Adrenal gland (tissue), 5 donors: ENCODE measurements at regions not wholly inside any gene's neighbourhood (a gene's known extent, or its start where the extent isn't known, plus 50 kb on each side); places are given as distances from the start of the nearest gene placed in this dataset.

ENCODE experiments used
- POLR2A ChIP-seq, 2 donors: fragments of 450-650 bp; IDR thresholded peaks; one replicate each; pipeline ENCODE4 v1.6.1; 2017; ENCODE audit warnings: antibody characterized with exemption in 2 of 2, mild to moderate bottlenecking in 2 of 2, moderate library complexity in 1 of 2
- TF ChIP-seq, protein P1 (sequence below), 6 experiments: fragments of 450-650 bp in 4 of 6; fragments of 200-600 bp in 2 of 6; sonication (generic) in 1 of 6; IDR thresholded peaks; 1 replicate in 5 of 6; 2 replicates in 1 of 6; pipeline versions ENCODE4 v1.5.1 to v1.8.0; 2016 to 2021; ENCODE audit warnings: antibody characterized with exemption in 6 of 6, mild to moderate bottlenecking in 2 of 6, moderate library complexity in 1 of 6
- donor health status: DM: no; HTN: no; CAD: no.

DNA sequence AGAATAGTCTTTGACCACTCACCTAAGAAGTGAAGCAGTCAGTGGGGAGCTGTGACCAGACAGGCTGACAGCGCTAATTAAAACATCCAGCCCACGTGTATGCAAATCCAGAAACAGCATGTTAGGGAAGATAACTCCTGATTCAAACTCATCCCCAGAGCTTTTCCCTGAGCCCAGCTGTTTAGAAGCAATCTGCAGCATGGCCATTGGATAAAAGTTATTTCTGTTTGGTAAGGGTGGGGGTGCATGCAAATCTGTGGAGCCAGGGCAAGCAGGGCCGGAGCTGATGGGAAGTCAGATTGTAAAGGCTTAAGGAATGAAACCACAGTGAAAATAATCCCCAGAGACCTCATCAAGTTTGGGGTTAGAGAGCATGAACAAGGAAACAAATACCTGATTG, 247.9 kb upstream of the KIRREL3 start:
- no peak for TF ChIP-seq POLR2A (IDR thresholded peaks at IDR 0.05)
- TF ChIP-seq, protein P1, sequence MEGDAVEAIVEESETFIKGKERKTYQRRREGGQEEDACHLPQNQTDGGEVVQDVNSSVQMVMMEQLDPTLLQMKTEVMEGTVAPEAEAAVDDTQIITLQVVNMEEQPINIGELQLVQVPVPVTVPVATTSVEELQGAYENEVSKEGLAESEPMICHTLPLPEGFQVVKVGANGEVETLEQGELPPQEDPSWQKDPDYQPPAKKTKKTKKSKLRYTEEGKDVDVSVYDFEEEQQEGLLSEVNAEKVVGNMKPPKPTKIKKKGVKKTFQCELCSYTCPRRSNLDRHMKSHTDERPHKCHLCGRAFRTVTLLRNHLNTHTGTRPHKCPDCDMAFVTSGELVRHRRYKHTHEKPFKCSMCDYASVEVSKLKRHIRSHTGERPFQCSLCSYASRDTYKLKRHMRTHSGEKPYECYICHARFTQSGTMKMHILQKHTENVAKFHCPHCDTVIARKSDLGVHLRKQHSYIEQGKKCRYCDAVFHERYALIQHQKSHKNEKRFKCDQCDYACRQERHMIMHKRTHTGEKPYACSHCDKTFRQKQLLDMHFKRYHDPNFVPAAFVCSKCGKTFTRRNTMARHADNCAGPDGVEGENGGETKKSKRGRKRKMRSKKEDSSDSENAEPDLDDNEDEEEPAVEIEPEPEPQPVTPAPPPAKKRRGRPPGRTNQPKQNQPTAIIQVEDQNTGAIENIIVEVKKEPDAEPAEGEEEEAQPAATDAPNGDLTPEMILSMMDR (IDR thresholded peaks at IDR 0.05): no peak
